Endothelial cell (in vitro differentiated cells): ENCODE measurements at regions not wholly inside any gene's neighbourhood (a gene's known extent, or its start where the extent isn't known, plus 50 kb on each side); places are given as distances from the start of the nearest gene placed in this dataset.

Experiments
- DNase-seq: peaks from one replicate; pipeline ENCODE4 v3.0.0; 2021; ENCODE audit warnings: low spot score
- H3K27ac Mint-ChIP-seq: one replicate; pipeline ENCODE4 v1.8.0; 2021; ENCODE audit warnings: mixed read lengths, inconsistent platforms; ENCODE audit not compliant: unreplicated experiment
- H3K27me3 Mint-ChIP-seq: one replicate; pipeline ENCODE4 v1.8.0; 2021; ENCODE audit warnings: mild to moderate bottlenecking, moderate library complexity, mixed read lengths, inconsistent platforms; ENCODE audit not compliant: unreplicated experiment
- H3K36me3 Mint-ChIP-seq: one replicate; pipeline ENCODE4 v1.8.0; 2021; ENCODE audit warnings: mild to moderate bottlenecking, low read depth, mixed read lengths, inconsistent platforms; ENCODE audit not compliant: unreplicated experiment
- H3K4me1 Mint-ChIP-seq: one replicate; pipeline ENCODE4 v1.8.0; 2021; ENCODE audit warnings: mild to moderate bottlenecking, mixed read lengths, inconsistent platforms; ENCODE audit not compliant: unreplicated experiment
- H3K4me3 Mint-ChIP-seq: one replicate; pipeline ENCODE4 v1.8.0; 2021; ENCODE audit warnings: mild to moderate bottlenecking, mixed read lengths, inconsistent platforms; ENCODE audit not compliant: unreplicated experiment
- H3K9me3 Mint-ChIP-seq: one replicate; pipeline ENCODE4 v1.8.0; 2021; ENCODE audit warnings: mixed read lengths, inconsistent platforms; ENCODE audit not compliant: unreplicated experiment
- CTCF ChIP-seq: fragments of 200-600 bp; sonication (generic); IDR thresholded peaks from one replicate; pipeline ENCODE4 v1.5.0; 2021; ENCODE audit warnings: antibody characterized with exemption; ENCODE audit not compliant: unreplicated experiment

DNA sequence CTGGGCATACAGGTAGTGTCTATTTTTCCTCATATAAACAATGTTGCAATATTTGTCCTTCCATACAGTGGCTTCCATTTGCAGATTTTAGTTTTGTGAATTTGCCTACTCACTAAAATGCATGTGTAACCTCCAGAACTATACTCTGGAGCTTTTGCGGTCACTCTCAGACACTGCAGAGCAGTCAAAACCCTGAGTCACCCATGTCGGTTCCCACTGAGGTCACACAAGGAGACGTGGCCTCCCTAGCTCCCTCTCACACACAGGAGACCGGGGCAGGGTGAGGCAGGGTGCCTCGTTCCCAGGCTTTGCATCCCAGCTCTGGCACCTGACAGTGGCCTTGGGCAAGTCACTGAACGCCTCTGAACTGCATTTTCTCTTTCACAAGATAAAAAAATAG is 55.5 kb upstream of the ZNF354A start:
- DNase-seq, result no peak
- H3K36me3 Mint-ChIP-seq, result peaks cover 10% of the 10 kb centered on the region
- peaks cover 24% of the 10 kb centered on the region for H3K9me3 Mint-ChIP-seq
- no peaks in the 10 kb centered on the region for H3K4me1 Mint-ChIP-seq
- no peak overlapping the region for H3K4me3 Mint-ChIP-seq
- no peak overlapping the region for H3K27ac Mint-ChIP-seq
- peaks cover 16% of the 10 kb centered on the region for H3K27me3 Mint-ChIP-seq
- TF ChIP-seq CTCF, result no peak

GRCh38 chr5:178784391-178784790 is 53.9 kb upstream of the ZNF354A start:
- Mint-ChIP-seq H3K27ac (no peak overlapping the region), H3K27me3 (peaks cover 14% of the 10 kb centered on the region), H3K4me3 (no peak overlapping the region), H3K9me3 (peaks cover 18% of the 10 kb centered on the region), H3K4me1 (no peaks in the 10 kb centered on the region), H3K36me3 (peaks cover 7% of the 10 kb centered on the region)
- DNase-seq, result no peak
- TF ChIP-seq CTCF, result no peak

DNA sequence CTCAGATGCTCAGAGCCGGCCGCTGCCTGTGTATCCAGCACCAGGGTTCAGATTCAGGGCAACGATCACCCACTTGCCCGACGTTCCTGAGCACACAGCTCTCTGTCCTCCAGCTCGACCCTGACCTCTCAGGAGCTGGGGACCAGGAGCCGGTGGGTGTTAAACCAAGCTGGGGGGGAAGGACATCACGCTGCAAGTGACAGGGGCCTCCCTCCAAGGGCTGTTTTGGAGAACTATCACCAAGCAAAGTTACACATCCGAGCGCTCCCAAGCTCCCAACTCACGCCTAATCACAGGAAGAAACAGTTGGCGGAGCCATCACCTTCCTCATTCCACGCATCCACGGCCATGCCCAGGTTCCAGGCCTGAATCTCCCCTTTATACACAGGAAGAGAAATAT is 51.5 kb upstream of the ZNF354A start:
- Mint-ChIP-seq H3K4me1 (no peaks in the 10 kb centered on the region), H3K4me3 (no peak overlapping the region), H3K27me3 (peaks cover 14% of the 10 kb centered on the region), H3K27ac (no peak overlapping the region), H3K9me3 (peaks cover 13% of the 10 kb centered on the region), H3K36me3 (peaks cover 7% of the 10 kb centered on the region)
- DNase-seq, result no peak
- no peak for TF ChIP-seq CTCF

DNA sequence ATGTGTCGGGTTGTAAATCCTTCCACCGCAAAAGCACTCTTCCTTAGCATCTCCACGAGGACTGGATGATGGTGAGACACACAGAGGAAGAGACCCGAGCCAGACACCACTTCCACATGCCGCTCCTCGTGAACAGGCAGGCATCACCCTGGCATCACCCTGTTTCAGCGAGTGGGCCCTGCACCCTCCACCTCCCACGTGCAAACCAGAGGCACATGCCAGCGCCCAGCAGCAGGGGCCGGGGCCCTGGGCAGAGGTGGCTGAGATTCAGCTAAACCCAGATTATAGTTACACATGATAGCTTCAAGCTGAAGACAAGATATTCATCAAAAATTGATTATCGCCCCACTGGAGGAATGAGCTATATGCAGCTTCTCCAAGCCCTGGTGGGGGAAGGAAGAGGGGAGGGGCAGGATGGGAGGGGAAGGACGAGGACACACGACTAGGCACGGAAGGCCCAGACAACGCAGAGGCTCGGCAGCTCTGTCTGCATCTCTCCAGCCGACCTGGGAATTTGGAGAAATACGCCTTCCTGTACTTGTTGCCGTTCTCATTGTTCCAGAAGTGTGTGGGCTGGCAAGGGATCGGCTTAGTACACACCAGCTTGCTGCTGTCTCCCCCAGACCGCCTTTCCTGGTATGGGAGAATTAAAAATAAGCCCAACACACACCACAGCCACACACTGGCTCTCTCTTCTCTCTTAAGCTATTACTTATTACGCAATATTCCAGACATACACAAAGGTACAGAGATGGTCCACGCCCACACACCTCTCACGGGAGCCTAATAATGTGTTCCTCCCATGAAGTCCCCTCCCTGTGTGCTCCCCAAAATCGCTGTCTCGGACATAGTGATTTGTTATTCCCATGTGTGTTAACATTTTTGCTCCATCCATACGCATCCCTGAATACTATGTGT is 50.4 kb upstream of the ZNF354A start:
- no peak for TF ChIP-seq CTCF
- Mint-ChIP-seq H3K4me1 (no peaks in the 10 kb centered on the region), H3K9me3 (peaks cover 8% of the 10 kb centered on the region), H3K36me3 (peaks cover 10% of the 10 kb centered on the region), H3K27ac (no peak overlapping the region), H3K27me3 (peaks cover 14% of the 10 kb centered on the region), H3K4me3 (no peak overlapping the region)
- DNase-seq, result no peak
